ENCODE measurements at regions not wholly inside any gene's neighbourhood (a gene's known extent, or its start where the extent isn't known, plus 50 kb on each side); places are given as distances from the start of the nearest gene placed in this dataset.

- in situ Hi-C loops (cut with HindIII; ENCODE audit: low sequenced_read_pairs), result no loop called here
Observed at GRCh38 chr4:8788174-8788573, 83.5 kb downstream of the HMX1 start.

DNA sequence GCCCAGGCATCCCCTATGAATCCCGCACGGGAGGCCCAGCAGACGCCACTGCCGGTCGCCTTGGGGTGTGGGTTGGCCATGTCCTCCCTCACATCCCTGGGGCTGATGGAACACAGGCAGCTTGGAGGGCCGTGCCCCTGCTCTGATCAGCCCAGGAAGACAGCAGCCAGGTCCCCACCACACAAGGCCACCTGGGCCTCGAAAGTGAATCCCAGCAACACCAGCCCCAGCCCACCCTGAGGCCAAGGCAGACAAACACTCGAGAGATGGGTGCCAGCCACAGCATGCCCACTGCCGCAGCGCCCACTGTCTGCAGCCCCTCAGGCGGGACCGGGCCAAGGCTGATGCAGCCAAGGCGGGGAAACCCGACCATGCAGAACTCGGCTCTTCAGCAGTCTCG, 85.5 kb downstream of the HMX1 start:
- DNase-seq (ENCODE audit: low read depth, low spot score), result no peak
- no peak for TF ChIP-seq CTCF (IDR thresholded peaks at IDR 0.05; ENCODE audit: low read depth, low read length)
- in situ Hi-C loops (cut with HindIII; ENCODE audit: low sequenced_read_pairs), result no loop called here
- no peak overlapping the region for H3K4me3 ChIP-seq (ENCODE audit: low read depth, low read length)

More at GRCh38 chr4:8788174-8788573, 83.5 kb downstream of the HMX1 start:
- no peak overlapping the region for H3K4me3 ChIP-seq (ENCODE audit: low read depth, low read length)
- TF ChIP-seq CTCF (IDR thresholded peaks at IDR 0.05; ENCODE audit: low read depth, low read length), result no peak
- no peak for DNase-seq (ENCODE audit: low read depth, low spot score)

DNA sequence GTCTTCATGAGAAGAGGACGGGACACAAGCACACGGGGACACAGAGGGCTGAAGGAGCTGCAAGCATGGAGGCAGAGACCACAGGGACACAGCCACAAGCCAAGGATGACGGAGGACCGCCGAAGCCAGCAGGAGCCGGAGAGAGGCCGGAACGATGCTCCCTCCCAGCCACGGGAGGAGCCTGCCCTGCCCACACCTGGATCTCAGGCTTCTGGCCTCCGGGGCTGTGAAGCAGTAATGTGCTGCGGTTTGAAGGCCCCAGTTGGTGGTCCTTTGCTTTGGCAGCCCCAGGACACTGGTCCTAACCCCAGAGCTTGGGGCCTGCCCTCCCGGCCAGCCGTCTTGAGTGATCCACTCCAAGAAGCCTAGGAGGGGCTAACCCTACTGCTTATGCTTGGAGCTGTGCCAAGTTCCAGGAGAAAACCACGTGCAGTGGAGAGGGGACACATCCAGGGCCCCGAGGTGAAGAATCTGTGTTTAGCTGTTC, 85.9 kb downstream of the HMX1 start:
- no peak for DNase-seq (ENCODE audit: low read depth, low spot score)
- H3K4me3 ChIP-seq (ENCODE audit: low read depth, low read length), result no peak overlapping the region
- in situ Hi-C loops (cut with HindIII; ENCODE audit: low sequenced_read_pairs), result no loop called here
- no peak for TF ChIP-seq CTCF (IDR thresholded peaks at IDR 0.05; ENCODE audit: low read depth, low read length)

GRCh38 chr4:8783736-8784135, 87.9 kb downstream of the HMX1 start:
- H3K4me3 ChIP-seq (ENCODE audit: low read depth, low read length), result no peak overlapping the region
- no peak for TF ChIP-seq CTCF (IDR thresholded peaks at IDR 0.05; ENCODE audit: low read depth, low read length)
- DNase-seq (ENCODE audit: low read depth, low spot score), result no peak
- in situ Hi-C loops (cut with HindIII; ENCODE audit: low sequenced_read_pairs), result no loop called here

DNA sequence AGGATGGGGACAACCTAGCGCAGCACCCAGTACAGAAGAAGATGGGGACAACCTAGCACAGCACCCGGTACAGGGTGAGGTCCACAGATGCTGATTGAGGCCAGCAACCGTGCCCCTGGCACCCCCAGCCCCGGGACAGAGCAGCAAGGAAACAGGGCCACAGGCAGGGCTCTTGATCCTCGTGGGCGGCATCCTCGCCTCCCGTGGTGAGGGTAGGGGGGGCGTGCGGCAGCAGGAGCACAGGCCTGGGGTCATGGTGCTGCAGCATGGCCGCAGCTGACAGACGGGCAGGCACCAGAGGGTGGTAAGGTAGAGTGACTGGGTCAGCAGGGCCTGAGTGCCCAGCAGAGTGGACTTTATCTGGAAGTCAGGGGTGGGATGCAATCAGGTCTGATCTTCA, 89.5 kb downstream of the HMX1 start:
- in situ Hi-C loops (cut with HindIII; ENCODE audit: low sequenced_read_pairs), result no loop called here
- no peak for TF ChIP-seq CTCF (IDR thresholded peaks at IDR 0.05; ENCODE audit: low read depth, low read length)
- no peak for DNase-seq (ENCODE audit: low read depth, low spot score)
- no peak overlapping the region for H3K4me3 ChIP-seq (ENCODE audit: low read depth, low read length)

- H3K4me3 ChIP-seq (ENCODE audit: low read depth, low read length), result no peak overlapping the region
- DNase-seq (ENCODE audit: low read depth, low spot score), result no peak
- in situ Hi-C loops (cut with HindIII; ENCODE audit: low sequenced_read_pairs), result no loop called here
- no peak for TF ChIP-seq CTCF (IDR thresholded peaks at IDR 0.05; ENCODE audit: low read depth, low read length)
Observed at GRCh38 chr4:8781641-8782040, 90.0 kb downstream of the HMX1 start.

All from astrocyte of the spinal cord (primary cell).